Neuronal stem cell (in vitro differentiated cells): ENCODE measurements at regions not wholly inside any gene's neighbourhood (a gene's known extent, or its start where the extent isn't known, plus 50 kb on each side); places are given as distances from the start of the nearest gene placed in this dataset.
"Not testable (repeated sequence)": the region's sequence is repeated elsewhere in the genome, so short reads cannot be mapped to it uniquely, and the experiment has no call there.

Source experiments
- DNase-seq: peaks from one replicate; pipeline ENCODE4 v3.0.0-alpha.2; 2013; ENCODE audit warnings: low spot score
- H2AFZ ChIP-seq: one replicate; pipeline ENCODE4 v1.6.1; 2013; ENCODE audit warnings: mild to moderate bottlenecking, low read length, inconsistent platforms
- H2AK5ac ChIP-seq: 2 replicates; pipeline ENCODE4 v1.6.1; 2013; ENCODE audit warnings: low read depth, mild to moderate bottlenecking, inconsistent platforms, low read length, moderate library complexity, mixed read lengths
- H2BK120ac ChIP-seq: 2 replicates; pipeline ENCODE4 v1.6.1; 2013; ENCODE audit warnings: low read depth, mild to moderate bottlenecking, inconsistent platforms, low read length, moderate library complexity, mixed read lengths
- H2BK12ac ChIP-seq: one replicate; pipeline ENCODE4 v1.6.1; 2013; ENCODE audit warnings: low read length, inconsistent platforms
- H2BK15ac ChIP-seq: 2 replicates; pipeline ENCODE4 v1.6.1; 2013; ENCODE audit warnings: mild to moderate bottlenecking, low read length, inconsistent platforms, mixed read lengths
- H2BK5ac ChIP-seq: one replicate; pipeline ENCODE4 v1.6.1; 2013; ENCODE audit warnings: inconsistent platforms, mild to moderate bottlenecking, low read length, moderate library complexity
- H3K14ac ChIP-seq: one replicate; pipeline ENCODE4 v1.6.1; 2013; ENCODE audit warnings: low read length, inconsistent platforms
- H3K18ac ChIP-seq: 2 replicates; pipeline ENCODE4 v1.6.1; 2013; ENCODE audit warnings: low read length, inconsistent platforms
- H3K23ac ChIP-seq: 2 replicates; pipeline ENCODE4 v1.6.1; 2013; ENCODE audit warnings: low read depth, mild to moderate bottlenecking, mixed read lengths, low read length, inconsistent platforms; ENCODE audit not compliant: poor library complexity
- H3K27ac ChIP-seq: replicated peaks from 3 replicates; pipeline ENCODE4 v1.5.1; 2013; ENCODE audit warnings: low read length, inconsistent platforms
- H3K27me3 ChIP-seq, 3 experiments: 2 replicates each; pipeline ENCODE4 v1.6.1; 2013; ENCODE audit warnings: low read length in 3 of 3, mild to moderate bottlenecking in 2 of 3, inconsistent platforms in 1 of 3, low read depth in 1 of 3, mixed read lengths in 1 of 3, moderate library complexity in 1 of 3; ENCODE audit not compliant: control insufficient read depth in 3 of 3, insufficient read depth in 3 of 3
- H3K36me3 ChIP-seq, 2 donors: replicated peaks in 1 of 2; 2 replicates each; pipeline ENCODE4 v1.6.1; 2013; ENCODE audit warnings: low read length in 2 of 2; ENCODE audit not compliant: control insufficient read depth in 2 of 2, insufficient read depth in 2 of 2
- H3K4ac ChIP-seq: 2 replicates; pipeline ENCODE4 v1.6.1; 2013; ENCODE audit warnings: inconsistent platforms, mild to moderate bottlenecking, low read length, moderate library complexity
- H3K4me1 ChIP-seq, 2 donors: 1 replicate in 1 of 2; 2 replicates in 1 of 2; pipeline ENCODE4 v1.6.1; 2013; ENCODE audit warnings: low read length in 2 of 2, low read depth in 1 of 2; ENCODE audit not compliant: control insufficient read depth in 2 of 2, insufficient read depth in 1 of 2
- H3K4me2 ChIP-seq: one replicate; pipeline ENCODE4 v1.6.1; 2013; ENCODE audit warnings: mild to moderate bottlenecking, low read length, inconsistent platforms; ENCODE audit not compliant: insufficient read depth, poor library complexity, severe bottlenecking
- H3K4me3 ChIP-seq, 2 donors: 2 replicates each; pipeline ENCODE4 v1.5.1; 2013; ENCODE audit warnings: low read length in 2 of 2, mild to moderate bottlenecking in 2 of 2, inconsistent platforms in 1 of 2, moderate library complexity in 1 of 2
- H3K79me1 ChIP-seq: one replicate; pipeline ENCODE4 v1.6.1; 2013; ENCODE audit warnings: low read depth, mild to moderate bottlenecking, inconsistent platforms, low read length, moderate library complexity
- H3K9ac ChIP-seq: one replicate; pipeline ENCODE4 v1.6.1; 2013; ENCODE audit warnings: mild to moderate bottlenecking, low read depth, low read length, inconsistent platforms; ENCODE audit not compliant: poor library complexity
- H3K9me3 ChIP-seq, 2 donors: replicated peaks in 1 of 2; 2 replicates each; pipeline versions ENCODE3 to v1.6.1; 2013; ENCODE audit warnings: low read length in 2 of 2, mild to moderate bottlenecking in 2 of 2, inconsistent platforms in 1 of 2, low read depth in 1 of 2, mixed read lengths in 1 of 2, moderate library complexity in 1 of 2; ENCODE audit not compliant: control insufficient read depth in 2 of 2, insufficient read depth in 1 of 2
- H4K8ac ChIP-seq: one replicate; pipeline ENCODE4 v1.6.1; 2013; ENCODE audit warnings: low read depth, mild to moderate bottlenecking, inconsistent platforms, low read length, moderate library complexity
- H4K91ac ChIP-seq: one replicate; pipeline ENCODE4 v1.6.1; 2013; ENCODE audit warnings: low read length, low read depth, mild to moderate bottlenecking, inconsistent platforms; ENCODE audit not compliant: poor library complexity
- WGBS, 2 donors: extraction: QIAGEN DNeasy Blood & Tissue Kit; methylation state at CpG; one replicate each; pipeline ENCODE4 v1.1.7; 2013; ENCODE audit warnings: missing lambda C conversion rate in 2 of 2, mixed read lengths in 1 of 2; ENCODE audit not compliant: insufficient read length in 2 of 2, insufficient replicate concordance in 1 of 2; ENCODE audit errors: extremely low coverage in 2 of 2; 5-methylcytosine and 5-hydroxymethylcytosine counted together

DNA sequence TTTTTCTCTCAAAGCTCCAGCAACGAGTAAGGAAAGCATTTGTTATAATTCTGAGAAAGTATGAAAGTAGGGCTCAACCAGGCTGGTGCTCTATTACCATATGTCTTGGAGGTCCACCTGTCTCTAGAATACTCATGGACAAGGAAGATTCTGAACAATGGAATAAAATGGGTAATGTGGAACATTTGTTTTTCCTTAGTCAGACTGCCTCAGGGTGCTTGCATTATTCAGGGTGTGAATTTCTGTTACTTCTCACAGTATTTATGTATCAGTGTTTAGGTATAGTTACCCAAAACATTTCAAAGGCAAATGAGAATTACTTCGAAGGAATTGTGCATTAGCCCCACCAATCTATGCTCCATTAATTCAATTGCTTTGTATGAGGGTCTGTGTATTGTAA is 586.2 kb upstream of the CITED2 start:
- Histone ChIP-seq H3K4me1 (peaks cover 0 to 9% of the 10 kb centered on the region in 2 donors), H3K4me2 (no peak overlapping the region), H3K9me3 (no peaks in the 10 kb centered on the region), H3K27me3 (no peaks in the 10 kb centered on the region), H2BK120ac (no peak overlapping the region), H3K36me3 (no peaks in the 10 kb centered on the region), H4K91ac (no peak overlapping the region), H3K4me3 (no peak overlapping the region), H3K79me1 (no peaks in the 10 kb centered on the region), H3K4ac (no peak overlapping the region), H3K14ac (no peak overlapping the region), H2BK15ac (no peak overlapping the region), H3K18ac (no peak overlapping the region), H3K23ac (no peak overlapping the region), H2AK5ac (no peak overlapping the region), H3K9ac (no peak overlapping the region), H3K27ac (no peak overlapping the region), H4K8ac (no peak overlapping the region), H2AFZ (no peak overlapping the region), H2BK5ac (no peak overlapping the region), H2BK12ac (no peak overlapping the region)
- WGBS, 2 donors = no CpG with 5 or more reads among the region's 2 CpGs
- DNase-seq = no peak

DNA sequence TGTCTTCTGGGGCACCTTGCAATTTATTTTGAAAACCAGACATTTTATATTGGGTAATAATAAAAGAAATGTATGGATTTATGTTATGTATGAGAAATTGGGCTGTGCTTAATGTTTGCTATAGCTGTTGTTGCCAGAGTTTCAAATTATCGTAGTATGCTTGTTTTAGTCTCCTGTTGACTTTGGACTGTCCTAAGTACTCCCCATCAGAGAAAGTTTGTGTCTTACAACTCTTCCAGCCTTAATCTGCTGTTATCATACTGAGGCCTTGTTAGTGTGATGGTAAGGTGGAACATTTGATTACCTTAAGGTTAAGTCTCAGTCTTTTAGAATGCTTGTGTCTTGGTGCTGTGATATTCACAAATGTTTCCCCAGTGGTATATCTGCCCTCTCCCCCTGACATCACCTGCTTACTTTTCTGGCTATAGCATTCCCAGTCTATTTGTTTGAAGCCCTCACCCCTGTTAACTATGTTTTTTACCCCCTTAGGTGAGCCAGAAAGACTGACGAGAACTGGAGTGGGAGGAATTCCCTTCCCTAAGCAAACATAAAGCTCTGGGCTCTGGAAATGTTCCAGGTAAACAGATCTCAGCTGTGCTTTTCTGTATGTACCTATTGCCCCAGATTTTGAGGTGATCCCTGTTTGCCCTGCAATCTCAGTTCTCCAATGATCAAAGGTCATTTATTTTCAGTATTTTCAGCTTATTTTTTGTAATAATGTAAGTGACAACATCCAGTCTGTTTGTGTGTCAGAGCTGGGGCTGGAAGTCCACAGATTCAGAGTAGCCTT is 581.1 kb upstream of the CITED2 start:
- Histone ChIP-seq H4K91ac (no peak overlapping the region), H3K4me2 (no peak overlapping the region), H3K23ac (no peak overlapping the region), H3K27ac (no peak overlapping the region), H2AFZ (no peak overlapping the region), H3K4ac (no peak overlapping the region), H3K9me3 (no peaks in the 10 kb centered on the region), H3K79me1 (no peaks in the 10 kb centered on the region), H3K36me3 (no peaks in the 10 kb centered on the region), H3K4me3 (no peak overlapping the region), H2BK120ac (no peak overlapping the region), H3K14ac (no peak overlapping the region), H3K27me3 (no peaks in the 10 kb centered on the region), H3K4me1 (no peaks in the 10 kb centered on the region), H2BK15ac (no peak overlapping the region), H2BK5ac (no peak overlapping the region), H4K8ac (no peak overlapping the region), H2AK5ac (no peak overlapping the region), H2BK12ac (no peak overlapping the region), H3K18ac (no peak overlapping the region), H3K9ac (no peak overlapping the region)
- DNase-seq = no peak
- no CpG with 5 or more reads among the region's 2 CpGs for WGBS, 2 donors

DNA sequence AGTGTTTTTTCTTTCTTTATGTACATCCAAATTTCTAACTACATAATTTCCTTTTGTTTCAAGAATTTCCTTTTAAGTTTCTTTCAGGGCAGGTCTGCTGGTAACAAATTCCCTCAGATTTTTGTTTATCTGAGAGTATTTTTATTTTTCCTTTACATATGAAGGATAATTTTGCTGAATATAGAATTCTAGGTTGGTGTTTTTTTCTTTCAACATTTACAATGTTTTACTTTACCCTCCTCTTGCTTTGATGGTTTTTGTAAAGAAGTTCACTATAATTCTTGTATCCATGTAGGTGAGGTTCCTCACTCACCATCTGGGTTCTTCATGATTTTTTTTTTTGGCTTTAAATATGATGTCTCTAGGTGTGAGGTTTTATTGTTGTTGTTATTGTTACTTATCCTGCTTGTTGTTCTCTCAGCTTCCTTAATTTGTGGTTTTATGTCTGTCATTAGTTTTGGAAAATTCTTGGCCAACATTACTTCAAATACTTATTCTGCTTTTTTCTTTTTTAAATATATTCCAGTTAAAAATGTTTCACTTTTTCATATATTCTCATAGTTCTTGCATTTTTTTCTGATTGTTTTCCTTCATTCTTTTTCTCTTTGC is 580.1 kb upstream of the CITED2 start:
- Histone ChIP-seq H3K36me3 (no peaks in the 10 kb centered on the region), H3K18ac (no peak overlapping the region), H2BK5ac (no peak overlapping the region), H3K9ac (no peak overlapping the region), H3K4me3 (no peak overlapping the region), H2BK120ac (no peak overlapping the region), H3K23ac (no peak overlapping the region), H3K14ac (no peak overlapping the region), H3K4me2 (no peak overlapping the region), H3K4ac (no peak overlapping the region), H3K27me3 (no peaks in the 10 kb centered on the region), H3K27ac (no peak overlapping the region), H2AFZ (no peak overlapping the region), H3K9me3 (peaks cover under 1 to 3% of the 10 kb centered on the region in 2 donors), H4K91ac (no peak overlapping the region), H3K4me1 (no peaks in the 10 kb centered on the region), H2AK5ac (no peak overlapping the region), H2BK15ac (no peak overlapping the region), H4K8ac (no peak overlapping the region), H3K79me1 (no peaks in the 10 kb centered on the region), H2BK12ac (no peak overlapping the region)
- no peak for DNase-seq

DNA sequence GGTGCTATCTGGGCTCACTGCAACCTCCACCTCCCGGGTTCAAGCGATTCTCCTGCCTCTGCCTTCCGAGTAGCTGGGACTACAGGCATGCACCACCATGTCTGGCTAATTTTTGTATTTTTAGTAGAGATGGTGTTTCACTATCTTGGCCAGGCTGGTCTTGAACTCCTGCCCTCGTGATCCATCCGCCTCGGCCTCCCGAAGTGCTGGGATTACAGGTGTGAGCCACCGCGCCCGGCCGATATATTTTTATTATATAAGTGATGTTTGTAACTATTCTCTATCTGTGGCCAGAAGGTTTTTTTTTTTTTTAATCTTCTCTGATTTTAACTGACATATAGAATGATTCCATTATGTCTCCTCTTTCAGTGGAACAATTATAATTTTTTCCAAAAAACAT is 579.3 kb upstream of the CITED2 start:
- not testable (repeated sequence) for H2BK15ac ChIP-seq, H3K79me1 ChIP-seq, H3K27me3 ChIP-seq, H3K4ac ChIP-seq, H4K91ac ChIP-seq, H3K4me3 ChIP-seq, H3K4me2 ChIP-seq, H2BK12ac ChIP-seq, DNase-seq, H3K36me3 ChIP-seq, H3K14ac ChIP-seq, H2BK5ac ChIP-seq, H3K27ac ChIP-seq, H4K8ac ChIP-seq, H3K18ac ChIP-seq, H2AK5ac ChIP-seq, H3K23ac ChIP-seq, H2BK120ac ChIP-seq, H2AFZ ChIP-seq, H3K9me3 ChIP-seq, H3K9ac ChIP-seq, H3K4me1 ChIP-seq
- no CpG with 5 or more reads among the region's 11 CpGs for WGBS, 2 donors
